HepG2 (cell line): ENCODE measurements at regions not wholly inside any gene's neighbourhood (a gene's known extent, or its start where the extent isn't known, plus 50 kb on each side); places are given as distances from the start of the nearest gene placed in this dataset.

ENCODE experiments used
- ATAC-seq: fragments of 200-7000 bp; cut with Tn5 transposase; 3 replicates; pipeline ENCODE4 v1.9.1; 2020; ENCODE audit warnings: mild to moderate bottlenecking, moderate library complexity
- BruUV-seq: library from RNA; stranded (reverse); fragments of 400-500 nt; replicated peaks from 2 replicates; lab custom pipeline; 2021; lab: Mats Ljungman, UMichigan
- CTCF ChIA-PET: fragments of 300-600 bp; formaldehyde crosslinking; extraction: SDS; loops from one replicate; lab custom pipeline; 2021; ENCODE audit warnings: low total read pairs, inconsistent platforms, low intra/inter-chr PET ratio; lab: Yijun Ruan, JAX
- POLR2A ChIA-PET: fragments of 350-600 bp; sonication (Branson Sonifier 250); formaldehyde crosslinking; loops from one replicate; lab custom pipeline; 2020; ENCODE audit warnings: antibody characterized with exemption, inconsistent platforms; lab: Yijun Ruan, JAX
- DNase-seq: peaks from one replicate; pipeline ENCODE4 v3.0.0-alpha.2; 2015; ENCODE audit warnings: low spot score
- FAIRE-seq: peaks from 3 replicates; lab custom pipeline; 2011; peaks lifted over from hg19 to GRCh38; lab: Jason Lieb, UNC
- H2AFZ ChIP-seq: one replicate; pipeline ENCODE4 v1.6.1; 2011; ENCODE audit warnings: low read length, inconsistent platforms
- H3K27ac ChIP-seq: fragments of 300-600 bp; 3 replicates; pipeline ENCODE4 v1.8.0; 2011; ENCODE audit warnings: mixed run types, mild to moderate bottlenecking, mixed read lengths, low read length, inconsistent platforms; ENCODE audit not compliant: insufficient read depth; ENCODE audit errors: extremely low read length
- H3K27me3 ChIP-seq, 2 experiments: fragments of 200-600 bp in 1 of 2; 2 replicates in 1 of 2; 3 replicates in 1 of 2; pipeline versions ENCODE4 v1.6.0 to v1.8.0; 2011; ENCODE audit warnings: low read length in 2 of 2, mild to moderate bottlenecking in 2 of 2, moderate library complexity in 2 of 2, inconsistent platforms in 1 of 2; ENCODE audit not compliant: insufficient read depth in 2 of 2, control insufficient read depth in 1 of 2
- H3K36me3 ChIP-seq, 2 experiments: fragments of 200-600 bp in 1 of 2; replicated peaks in 1 of 2; 2 replicates in 1 of 2; 3 replicates in 1 of 2; pipeline versions ENCODE4 v1.5.1 to v1.8.0; 2011; ENCODE audit warnings: low read length in 2 of 2, inconsistent platforms in 1 of 2; ENCODE audit not compliant: insufficient read depth in 2 of 2, control insufficient read depth in 1 of 2
- H3K4me1 ChIP-seq: 2 replicates; pipeline ENCODE4 v1.5.1; 2012; ENCODE audit warnings: low read length, inconsistent platforms; ENCODE audit not compliant: insufficient read depth
- H3K4me2 ChIP-seq: 2 replicates; pipeline ENCODE4 v1.6.0; 2011; ENCODE audit warnings: low read depth, low read length, inconsistent platforms
- H3K4me3 ChIP-seq, 3 experiments: fragments of 200-600 bp in 1 of 3; sonication (generic), shearing (Covaris generic) in 1 of 3; replicated peaks in 1 of 3; 2 replicates each; pipeline ENCODE4 v1.5.1; 2011 to 2016; ENCODE audit warnings: low read length in 3 of 3, inconsistent platforms in 2 of 3, low read depth in 2 of 3, mild to moderate bottlenecking in 2 of 3, control low read depth in 1 of 3, mixed read lengths in 1 of 3; ENCODE audit not compliant: insufficient read depth in 1 of 3
- H3K79me2 ChIP-seq: one replicate; pipeline ENCODE4 v1.6.1; 2011; ENCODE audit warnings: low read length, inconsistent platforms; ENCODE audit not compliant: insufficient read depth
- H3K9ac ChIP-seq: 2 replicates; pipeline ENCODE4 v1.6.0; 2011; ENCODE audit warnings: mild to moderate bottlenecking, low read depth, low read length, inconsistent platforms; ENCODE audit not compliant: insufficient read depth
- H3K9me3 ChIP-seq: 2 replicates; pipeline ENCODE4 v1.5.1; 2012; ENCODE audit warnings: mild to moderate bottlenecking, low read length
- H4K20me1 ChIP-seq: 2 replicates; pipeline ENCODE4 v1.6.0; 2011; ENCODE audit warnings: inconsistent platforms, mild to moderate bottlenecking, low read length, moderate library complexity; ENCODE audit not compliant: insufficient read depth
- FOSL2 ChIP-seq: sonication (generic); formaldehyde crosslinking; IDR thresholded peaks from 2 replicates; pipeline ENCODE4 v1.4.0; 2020; ENCODE audit warnings: missing genetic modification reagents
- HMG20B ChIP-seq: conservative IDR thresholded peaks from 2 replicates; pipeline ENCODE4 v1.6.1; 2016; ENCODE audit warnings: missing genetic modification reagents, missing compliant biosample characterization
- ZFYVE20 ChIP-seq: sonication (generic); formaldehyde crosslinking; IDR thresholded peaks from 2 replicates; pipeline ENCODE4 v1.8.0; 2023; ENCODE audit warnings: low read depth, mild to moderate bottlenecking, moderate library complexity, missing genetic modification reagents, borderline replicate concordance
- ZNF256 ChIP-seq: sonication (generic); formaldehyde crosslinking; conservative IDR thresholded peaks from 2 replicates; pipeline ENCODE4 v1.4.0; 2020; ENCODE audit warnings: missing genetic modification reagents
- ZNF343 ChIP-seq: sonication (generic); formaldehyde crosslinking; IDR thresholded peaks from 2 replicates; pipeline ENCODE4 v1.4.0; 2020; ENCODE audit warnings: mild to moderate bottlenecking, missing genetic modification reagents
- WGBS: methylation state at CpG from one replicate; pipeline ENCODE4 v1.1.6; 2017; ENCODE audit warnings: low lambda C conversion rate; 5-methylcytosine and 5-hydroxymethylcytosine counted together
- in situ Hi-C: cut with HindIII; loops from 2 replicates; pipeline ENCODE4 v1.10.0; 2017; ENCODE audit warnings: low pct_unique_long_range_greater_than_20kb; ENCODE audit not compliant: extremely low pct_ligation_motif_present
- intact Hi-C: fragments of 100-400 bp; cut with micrococcal nuclease; formaldehyde crosslinking; loops from one replicate; pipeline ENCODE4 v1.10.0; 2022; ENCODE audit not compliant: unreplicated experiment
- TF ChIP-seq, protein P1 (sequence below): sonication (generic); formaldehyde crosslinking; IDR thresholded peaks from 2 replicates; pipeline ENCODE4 v1.8.0; 2022; ENCODE audit warnings: mild to moderate bottlenecking, missing genetic modification reagents; ENCODE audit not compliant: insufficient replicate concordance
- TF ChIP-seq, protein P2 (sequence below): sonication (generic); formaldehyde crosslinking; IDR thresholded peaks from 2 replicates; pipeline ENCODE4 v1.8.0; 2022; ENCODE audit warnings: missing genetic modification reagents, mild to moderate bottlenecking, borderline replicate concordance
- TF ChIP-seq, protein P3 (sequence below): sonication (generic); formaldehyde crosslinking; IDR thresholded peaks from 2 replicates; pipeline ENCODE4 v1.5.1; 2020; ENCODE audit warnings: mild to moderate bottlenecking, missing genetic modification reagents, moderate library complexity

DNA sequence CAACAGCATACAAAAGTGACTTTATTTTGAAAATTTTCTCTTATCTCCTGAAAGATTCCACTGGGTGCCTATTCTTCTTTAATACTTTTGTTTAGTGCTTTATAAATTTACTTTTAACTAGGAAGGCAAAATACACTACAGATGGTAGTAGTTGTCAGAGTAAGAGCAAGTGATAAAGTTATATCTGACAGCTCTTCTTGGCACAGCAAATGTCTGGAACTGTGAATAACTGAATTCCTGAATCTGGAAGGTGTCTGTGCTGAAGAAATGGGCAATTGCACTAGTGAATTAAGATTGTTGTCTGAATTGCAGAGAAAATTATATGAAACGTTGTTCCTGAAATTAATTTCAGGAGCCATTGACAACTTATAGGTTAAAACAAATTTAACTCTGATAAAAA lies 213.8 kb upstream of the CBLB start (continued):
- no peak for TF ChIP-seq ZFYVE20 (CRISPR knock-in tag)
- TF ChIP-seq, protein P1, sequence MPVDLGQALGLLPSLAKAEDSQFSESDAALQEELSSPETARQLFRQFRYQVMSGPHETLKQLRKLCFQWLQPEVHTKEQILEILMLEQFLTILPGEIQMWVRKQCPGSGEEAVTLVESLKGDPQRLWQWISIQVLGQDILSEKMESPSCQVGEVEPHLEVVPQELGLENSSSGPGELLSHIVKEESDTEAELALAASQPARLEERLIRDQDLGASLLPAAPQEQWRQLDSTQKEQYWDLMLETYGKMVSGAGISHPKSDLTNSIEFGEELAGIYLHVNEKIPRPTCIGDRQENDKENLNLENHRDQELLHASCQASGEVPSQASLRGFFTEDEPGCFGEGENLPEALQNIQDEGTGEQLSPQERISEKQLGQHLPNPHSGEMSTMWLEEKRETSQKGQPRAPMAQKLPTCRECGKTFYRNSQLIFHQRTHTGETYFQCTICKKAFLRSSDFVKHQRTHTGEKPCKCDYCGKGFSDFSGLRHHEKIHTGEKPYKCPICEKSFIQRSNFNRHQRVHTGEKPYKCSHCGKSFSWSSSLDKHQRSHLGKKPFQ (CRISPR knock-in tag), result no peak
- no peak for TF ChIP-seq ZNF343 (CRISPR knock-in tag)
- no peak for TF ChIP-seq FOSL2 (CRISPR knock-in tag)
- TF ChIP-seq, protein P2, sequence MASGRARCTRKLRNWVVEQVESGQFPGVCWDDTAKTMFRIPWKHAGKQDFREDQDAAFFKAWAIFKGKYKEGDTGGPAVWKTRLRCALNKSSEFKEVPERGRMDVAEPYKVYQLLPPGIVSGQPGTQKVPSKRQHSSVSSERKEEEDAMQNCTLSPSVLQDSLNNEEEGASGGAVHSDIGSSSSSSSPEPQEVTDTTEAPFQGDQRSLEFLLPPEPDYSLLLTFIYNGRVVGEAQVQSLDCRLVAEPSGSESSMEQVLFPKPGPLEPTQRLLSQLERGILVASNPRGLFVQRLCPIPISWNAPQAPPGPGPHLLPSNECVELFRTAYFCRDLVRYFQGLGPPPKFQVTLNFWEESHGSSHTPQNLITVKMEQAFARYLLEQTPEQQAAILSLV (CRISPR knock-in tag), result no peak

DNA sequence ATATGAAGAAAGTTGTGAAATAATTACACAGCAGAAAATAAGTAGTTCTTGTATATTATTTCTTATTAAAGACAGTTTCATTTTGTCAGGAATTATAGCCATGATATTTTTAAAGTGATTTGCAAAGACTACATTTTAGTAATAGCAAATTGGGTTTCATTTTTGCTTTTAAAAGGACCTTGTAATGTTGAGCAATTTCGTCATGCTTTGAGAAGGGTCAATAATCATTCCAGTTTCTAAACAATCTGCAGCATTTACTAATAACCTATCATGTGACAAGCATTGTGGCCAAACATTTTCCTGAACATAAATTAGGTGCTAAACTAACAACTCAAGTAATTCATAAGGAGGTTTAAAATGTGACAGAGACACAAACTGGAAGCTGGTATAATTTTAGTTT lies 214.4 kb upstream of the CBLB start:
- Histone ChIP-seq H3K9ac (no peak overlapping the region), H3K36me3 (no peaks in the 10 kb centered on the region), H3K4me2 (no peak overlapping the region), H3K9me3 (no peaks in the 10 kb centered on the region), H3K4me3 (no peak overlapping the region), H2AFZ (no peak overlapping the region), H3K27ac (no peak overlapping the region), H3K79me2 (no peaks in the 10 kb centered on the region), H3K27me3 (no peaks in the 10 kb centered on the region), H4K20me1 (no peaks in the 10 kb centered on the region), H3K4me1 (no peaks in the 10 kb centered on the region)
- WGBS, result 0% methylated on average over 1 of the region's 1 CpG
- TF ChIP-seq ZNF256 (CRISPR knock-in tag) (no peak), HMG20B (CRISPR knock-in tag) (no peak)
- TF ChIP-seq, protein P3, sequence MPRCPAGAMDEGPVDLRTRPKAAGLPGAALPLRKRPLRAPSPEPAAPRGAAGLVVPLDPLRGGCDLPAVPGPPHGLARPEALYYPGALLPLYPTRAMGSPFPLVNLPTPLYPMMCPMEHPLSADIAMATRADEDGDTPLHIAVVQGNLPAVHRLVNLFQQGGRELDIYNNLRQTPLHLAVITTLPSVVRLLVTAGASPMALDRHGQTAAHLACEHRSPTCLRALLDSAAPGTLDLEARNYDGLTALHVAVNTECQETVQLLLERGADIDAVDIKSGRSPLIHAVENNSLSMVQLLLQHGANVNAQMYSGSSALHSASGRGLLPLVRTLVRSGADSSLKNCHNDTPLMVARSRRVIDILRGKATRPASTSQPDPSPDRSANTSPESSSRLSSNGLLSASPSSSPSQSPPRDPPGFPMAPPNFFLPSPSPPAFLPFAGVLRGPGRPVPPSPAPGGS (CRISPR knock-in tag), result no peak
- BruUV-seq, result no TSS peak
- FAIRE-seq (no peak), ATAC-seq (no peak), DNase-seq (no peak)
- in situ Hi-C loops, result no loop called here
- CTCF ChIA-PET, result no interaction called here
- POLR2A ChIA-PET, result no interaction called here
- intact Hi-C loops, result no loop called here
